ENCODE measurements at regions not wholly inside any gene's neighbourhood (a gene's known extent, or its start where the extent isn't known, plus 50 kb on each side); places are given as distances from the start of the nearest gene placed in this dataset.
A peak's percentile ranks its signal among the peaks of the same experiment; 100 is the strongest.

- TF ChIP-seq FOS (IDR thresholded peaks at IDR 0.05; ENCODE audit: borderline replicate concordance, insufficient read depth, low read length) (peak; percentile 70), JUN (IDR thresholded peaks at IDR 0.05; ENCODE audit: borderline replicate concordance, insufficient read depth, insufficient read length, low read depth) (peak; percentile 92), POLR2A (IDR thresholded peaks at IDR 0.05; ENCODE audit: low read depth, low read length) (peak; percentile 20), MAX (IDR thresholded peaks at IDR 0.05; ENCODE audit: insufficient read depth, insufficient read length) (no peak), CTCF (IDR thresholded peaks at IDR 0.05; ENCODE audit: extremely low read depth in 1 of 2, insufficient read depth in 1 of 2, low read depth in 1 of 2, low read length in 2 of 2) (no peak), POLR2AphosphoS5 (IDR thresholded peaks at IDR 0.05; ENCODE audit: insufficient read depth, low read depth, low read length) (peak; percentile 73), EZH2 (IDR thresholded peaks at IDR 0.05; ENCODE audit: borderline replicate concordance, low read depth, low read length, severe bottlenecking) (no peak), GATA2 (IDR thresholded peaks at IDR 0.05; ENCODE audit: insufficient read depth, insufficient read length, low read depth, low read length) (peak; percentile 89), MYC (IDR thresholded peaks at IDR 0.05; ENCODE audit: low read depth, low read length) (no peak)
- Histone ChIP-seq H3K4me2 (ENCODE audit: insufficient read depth, low read length) (peak overlapping the region; percentile 17), H3K4me1 (ENCODE audit: control insufficient read depth, extremely low read depth, insufficient read depth, low read length) (peaks cover 13% of the 10 kb centered on the region), H2AFZ (ENCODE audit: low read depth, low read length) (peak overlapping the region; percentile 79), H3K4me3 (replicated peaks in 1 of 3; ENCODE audit: insufficient read depth in 1 of 3, low read depth in 1 of 3, low read length in 3 of 3) (no peak overlapping the region), H3K27ac (ENCODE audit: insufficient read depth, low read depth, low read length) (peak overlapping the region; percentile 95), H3K36me3 (ENCODE audit: control insufficient read depth in 2 of 2, extremely low read depth in 1 of 2, insufficient read depth in 2 of 2, low read length in 2 of 2) (no peaks in the 10 kb centered on the region), H3K9ac (replicated peaks; ENCODE audit: extremely low read depth, insufficient read depth, low read length) (peak overlapping the region; percentile 47), H3K27me3 (ENCODE audit: control insufficient read depth in 2 of 2, insufficient read depth in 2 of 2, low read length in 2 of 2) (no peaks in the 10 kb centered on the region), H4K20me1 (replicated peaks; ENCODE audit: control insufficient read depth, extremely low read depth, insufficient read depth, low read length) (no peaks in the 10 kb centered on the region), H3K9me3 (replicated peaks; ENCODE audit: control insufficient read depth, insufficient read depth, low read length) (no peaks in the 10 kb centered on the region), H3K79me2 (ENCODE audit: control insufficient read depth, insufficient read depth, low read length) (no peaks in the 10 kb centered on the region), H3K9me1 (replicated peaks; ENCODE audit: control insufficient read depth, extremely low read depth, insufficient read depth, low read length) (no peaks in the 10 kb centered on the region)
- dilution Hi-C loops (cut with MboI; ENCODE audit: extremely low pct_ligation_motif_present, low sequenced_read_pairs): no loop called here
- peak; percentile 81 for DNase-seq (ENCODE audit: low read depth, low spot score)
- intact Hi-C loops (cut with micrococcal nuclease): loop anchor here (1.0 kb wide), 1 partner anchor 14 kb away; no protein-coding TSS in a partner anchor
- peak; percentile 85 for FAIRE-seq
- CTCF ChIA-PET: no interaction called here
- no TSS peak for BruUV-seq (replicated peaks)
- POLR2A ChIA-PET: no interaction called here
These were observed 428.4 kb upstream of the B3GALT2 start for GRCh38 chr1:193614817-193615216.
